GM12865 (cell line): ENCODE measurements at regions not wholly inside any gene's neighbourhood (a gene's known extent, or its start where the extent isn't known, plus 50 kb on each side); places are given as distances from the start of the nearest gene placed in this dataset.

ENCODE experiments used
- DNase-seq: peaks from one replicate; pipeline ENCODE4 v3.0.0; 2010; ENCODE audit warnings: low read depth
- H3K4me3 ChIP-seq: 2 replicates; pipeline ENCODE4 v1.5.1; 2011; ENCODE audit warnings: mild to moderate bottlenecking, low read depth, low read length, control low read depth
- CTCF ChIP-seq: IDR thresholded peaks from 2 replicates; pipeline ENCODE4 v1.5.1; 2011; ENCODE audit warnings: low read length, control low read depth, low read depth, inconsistent platforms; ENCODE audit not compliant: insufficient read depth; ENCODE audit errors: missing control alignments

GRCh38 chr6:160930547-160931377, 60.8 kb upstream of the MAP3K4 start:
- TF ChIP-seq CTCF: peak; percentile 84
- peak overlapping the region; percentile 17; the same call in 1 of the 2 replicates for H3K4me3 ChIP-seq
- DNase-seq: peak; percentile 61

- H3K4me3 ChIP-seq: no peak overlapping the region
- no peak for TF ChIP-seq CTCF
Measured at GRCh38 chr6:160931378-160932310, 59.9 kb upstream of the MAP3K4 start.

GRCh38 chr6:160933256-160933655, 58.3 kb upstream of the MAP3K4 start:
- DNase-seq: no peak
- no peak for TF ChIP-seq CTCF

More at GRCh38 chr6:160931378-160932310, 59.9 kb upstream of the MAP3K4 start:
- no peak for DNase-seq

GRCh38 chr6:160934157-160934556, 57.4 kb upstream of the MAP3K4 start:
- TF ChIP-seq CTCF: no peak
- no peak for DNase-seq
- H3K4me3 ChIP-seq: no peak overlapping the region

More at GRCh38 chr6:160933256-160933655, 58.3 kb upstream of the MAP3K4 start:
- no peak overlapping the region for H3K4me3 ChIP-seq

GRCh38 chr6:160940197-160940596, 51.4 kb upstream of the MAP3K4 start:
- H3K4me3 ChIP-seq: no peak overlapping the region
- TF ChIP-seq CTCF: no peak

More at GRCh38 chr6:160940197-160940596, 51.4 kb upstream of the MAP3K4 start:
- DNase-seq: no peak
